GM12892 (cell line): ENCODE measurements at regions not wholly inside any gene's neighbourhood (a gene's known extent, or its start where the extent isn't known, plus 50 kb on each side); places are given as distances from the start of the nearest gene placed in this dataset.

Source experiments
- POLR2A ChIP-seq: IDR thresholded peaks from 2 replicates; pipeline ENCODE4 v1.6.1; 2011; ENCODE audit warnings: low read depth, low read length, control low read depth
- TAF1 ChIP-seq: IDR thresholded peaks from 2 replicates; pipeline ENCODE4 v1.6.1; 2011; ENCODE audit warnings: low read depth, mild to moderate bottlenecking, control low read depth, low read length, borderline replicate concordance

DNA sequence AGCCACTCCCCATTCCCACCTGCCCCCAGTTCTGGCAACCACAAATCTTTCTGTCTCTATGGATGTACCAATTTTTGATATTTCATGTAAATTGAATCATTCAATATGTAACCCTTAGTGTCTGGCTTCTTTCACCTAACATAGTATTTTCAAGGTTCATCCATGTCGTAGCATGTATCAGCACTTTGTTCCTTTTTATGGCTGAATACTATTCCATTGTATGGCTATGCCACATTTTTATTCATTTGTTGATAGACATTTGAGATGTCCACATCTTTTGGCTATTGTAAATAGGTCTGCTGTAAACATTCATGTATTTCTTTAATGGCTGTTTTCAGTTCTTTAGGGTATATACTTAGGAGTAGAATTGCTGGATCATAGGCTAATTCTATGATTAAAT lies 270.5 kb downstream of the FGFR2 start:
- TF ChIP-seq POLR2A (no peak), TAF1 (no peak)
